Upper lobe of left lung (tissue), 6 donors: ENCODE measurements at regions not wholly inside any gene's neighbourhood (a gene's known extent, or its start where the extent isn't known, plus 50 kb on each side); places are given as distances from the start of the nearest gene placed in this dataset.

ENCODE experiments used
- ATAC-seq, 2 donors: fragments of 200-7000 bp; cut with Tn5 transposase; one replicate each; pipeline ENCODE4 v1.9.1; 2022; ENCODE audit warnings: mild to moderate bottlenecking in 2 of 2, moderate library complexity in 2 of 2; ENCODE audit not compliant: low FRiP score in 2 of 2
- DNase-seq, 2 donors: peaks; one replicate each; pipeline ENCODE4 v3.0.0-alpha.2; 2019 to 2020
- H3K27ac ChIP-seq, 4 donors: fragments of 200-600 bp; sonication (generic); one replicate each; pipeline ENCODE4 v1.5.1; 2016 to 2019
- H3K27me3 ChIP-seq, 4 donors: fragments of 200-600 bp; sonication (generic); one replicate each; pipeline ENCODE4 v1.5.1; 2017 to 2019
- H3K36me3 ChIP-seq, 4 donors: fragments of 200-600 bp; sonication (generic); one replicate each; pipeline ENCODE4 v1.5.1; 2016 to 2019
- H3K4me1 ChIP-seq, 4 donors: fragments of 200-600 bp; sonication (generic); one replicate each; pipeline ENCODE4 v1.5.1; 2018 to 2019
- H3K4me3 ChIP-seq, 4 donors: fragments of 200-600 bp; sonication (generic); one replicate each; pipeline ENCODE4 v1.5.1; 2017 to 2019; ENCODE audit warnings: mild to moderate bottlenecking in 2 of 4, moderate library complexity in 1 of 4
- H3K9me3 ChIP-seq, 4 donors: fragments of 200-600 bp; sonication (generic); one replicate each; pipeline ENCODE4 v1.5.1; 2018 to 2019
- EP300 ChIP-seq, 4 donors: sonication (generic); formaldehyde crosslinking; IDR thresholded peaks; one replicate each; pipeline ENCODE4 v1.5.1; 2017; ENCODE audit warnings: antibody characterized with exemption in 4 of 4, control low read depth in 2 of 4
- POLR2A ChIP-seq, 4 donors: fragments of 450-650 bp; IDR thresholded peaks; one replicate each; pipeline ENCODE4 v1.5.1; 2016 to 2017; ENCODE audit warnings: antibody characterized with exemption in 4 of 4, mild to moderate bottlenecking in 2 of 4
- POLR2AphosphoS5 ChIP-seq, 2 donors: sonication (generic); formaldehyde crosslinking; IDR thresholded peaks; one replicate each; pipeline ENCODE4 v1.5.1; 2017; ENCODE audit warnings: antibody characterized with exemption in 2 of 2
- WGBS, 2 donors: methylation state at CpG; one replicate each; pipeline ENCODE4 v1.1.5; 2017 to 2018; 5-methylcytosine and 5-hydroxymethylcytosine counted together
- TF ChIP-seq, protein P1 (sequence below), 6 experiments: fragments of 450-650 bp in 4 of 6; fragments of 200-600 bp in 2 of 6; sonication (generic) in 2 of 6; IDR thresholded peaks; one replicate each; pipeline ENCODE4 v1.5.1; 2016 to 2019; ENCODE audit warnings: antibody characterized with exemption in 6 of 6
- donor health status: DM: no; HTN: no; CAD: no; lungs with moderate emphysema.
- donor health status: DM: no; HTN: yes; CAD: no; lungs with severe emphysema.

DNA sequence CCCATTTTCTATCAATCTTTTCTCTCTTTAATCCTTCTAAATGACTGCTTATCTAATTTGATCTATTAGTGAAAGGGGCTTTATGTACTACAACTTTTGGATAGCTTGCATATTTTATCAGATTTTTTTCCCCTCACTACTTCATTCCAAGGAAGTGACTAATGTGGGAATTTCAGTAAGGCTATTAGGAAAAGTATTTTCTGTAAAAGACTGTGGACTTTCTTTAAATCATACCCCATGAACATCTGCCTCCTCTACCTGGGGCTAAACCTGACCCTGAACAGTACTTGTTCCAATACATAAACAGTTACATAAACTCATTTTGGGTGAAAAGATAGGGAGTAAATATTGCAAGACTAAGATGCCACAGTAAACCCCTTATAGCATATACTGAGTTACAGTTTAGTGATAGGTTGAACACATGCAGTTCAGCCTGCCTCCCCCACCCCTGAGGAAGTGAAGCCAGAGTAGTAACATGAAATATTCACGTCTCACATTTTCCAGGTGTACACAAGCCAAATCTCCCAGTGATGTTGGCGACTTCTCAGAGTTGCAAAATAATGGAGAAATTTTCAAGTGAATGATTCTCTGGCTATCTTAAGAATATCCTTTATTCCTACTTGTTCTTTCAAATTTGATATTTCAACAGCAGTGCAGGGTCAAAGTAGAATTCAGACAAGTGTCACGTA lies 590.9 kb upstream of the ZEB2 start:
- Histone ChIP-seq H3K36me3 (no peaks in the 10 kb centered on the region), H3K4me1 (no peaks in the 10 kb centered on the region), H3K27me3 (no peaks in the 10 kb centered on the region), H3K27ac (no peak overlapping the region), H3K4me3 (no peak overlapping the region), H3K9me3 (no peaks in the 10 kb centered on the region)
- ATAC-seq (no peak), DNase-seq (no peak)
- WGBS, 2 donors = 89 to 93% methylated on average over 3 of the region's 3 CpGs
- TF ChIP-seq, protein P1, sequence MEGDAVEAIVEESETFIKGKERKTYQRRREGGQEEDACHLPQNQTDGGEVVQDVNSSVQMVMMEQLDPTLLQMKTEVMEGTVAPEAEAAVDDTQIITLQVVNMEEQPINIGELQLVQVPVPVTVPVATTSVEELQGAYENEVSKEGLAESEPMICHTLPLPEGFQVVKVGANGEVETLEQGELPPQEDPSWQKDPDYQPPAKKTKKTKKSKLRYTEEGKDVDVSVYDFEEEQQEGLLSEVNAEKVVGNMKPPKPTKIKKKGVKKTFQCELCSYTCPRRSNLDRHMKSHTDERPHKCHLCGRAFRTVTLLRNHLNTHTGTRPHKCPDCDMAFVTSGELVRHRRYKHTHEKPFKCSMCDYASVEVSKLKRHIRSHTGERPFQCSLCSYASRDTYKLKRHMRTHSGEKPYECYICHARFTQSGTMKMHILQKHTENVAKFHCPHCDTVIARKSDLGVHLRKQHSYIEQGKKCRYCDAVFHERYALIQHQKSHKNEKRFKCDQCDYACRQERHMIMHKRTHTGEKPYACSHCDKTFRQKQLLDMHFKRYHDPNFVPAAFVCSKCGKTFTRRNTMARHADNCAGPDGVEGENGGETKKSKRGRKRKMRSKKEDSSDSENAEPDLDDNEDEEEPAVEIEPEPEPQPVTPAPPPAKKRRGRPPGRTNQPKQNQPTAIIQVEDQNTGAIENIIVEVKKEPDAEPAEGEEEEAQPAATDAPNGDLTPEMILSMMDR (IDR thresholded peaks at IDR 0.05) = no peak
- no peak for TF ChIP-seq POLR2A (IDR thresholded peaks at IDR 0.05)

DNA sequence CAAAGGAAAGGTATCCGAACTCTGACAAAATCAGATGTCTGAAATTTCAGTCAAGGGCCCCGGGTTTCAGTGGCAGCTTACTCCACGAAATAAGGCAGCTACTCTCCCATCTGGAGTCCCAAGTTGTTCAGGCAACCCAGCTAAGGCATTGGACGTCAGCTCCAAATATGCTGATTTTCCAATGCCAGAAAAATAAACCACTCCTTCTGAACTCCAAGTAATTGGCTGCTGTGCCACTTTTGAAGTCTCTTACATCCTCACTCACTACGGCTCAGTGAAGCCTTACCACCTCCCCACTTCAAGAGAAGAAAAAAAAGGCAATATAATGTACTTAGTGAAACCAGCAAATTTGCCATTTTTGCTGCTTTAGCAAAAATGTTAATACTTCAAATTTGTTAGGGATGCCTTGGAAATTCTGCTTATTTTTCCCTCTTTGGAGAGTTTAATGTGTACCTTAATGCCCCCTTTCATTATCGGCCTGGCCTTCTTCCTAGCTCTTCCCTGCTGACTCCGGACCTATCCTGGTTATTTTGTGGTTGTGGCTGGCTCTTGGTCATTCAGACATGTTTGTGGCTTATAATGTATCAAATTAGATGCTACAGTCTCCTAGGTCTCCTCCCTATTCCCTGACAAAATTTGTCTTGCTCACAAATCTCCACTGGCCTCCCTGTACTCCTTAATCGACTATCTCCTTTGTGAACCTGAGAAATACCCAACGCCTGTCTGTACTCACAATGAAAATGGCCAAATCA lies 589.2 kb upstream of the ZEB2 start:
- ATAC-seq (no peak), DNase-seq (no peak)
- Histone ChIP-seq H3K27me3 (no peaks in the 10 kb centered on the region), H3K4me3 (no peak overlapping the region), H3K9me3 (no peaks in the 10 kb centered on the region), H3K36me3 (no peaks in the 10 kb centered on the region), H3K4me1 (no peaks in the 10 kb centered on the region), H3K27ac (no peak overlapping the region)
- TF ChIP-seq POLR2AphosphoS5 (IDR thresholded peaks at IDR 0.05) = no peak
- no peak for TF ChIP-seq EP300 (IDR thresholded peaks at IDR 0.05)
- TF ChIP-seq, protein P1 (IDR thresholded peaks at IDR 0.05) = no peak
- no peak for TF ChIP-seq POLR2A (IDR thresholded peaks at IDR 0.05)
- WGBS, 2 donors = 88 to 89% methylated on average over 9 of the region's 9 CpGs

DNA sequence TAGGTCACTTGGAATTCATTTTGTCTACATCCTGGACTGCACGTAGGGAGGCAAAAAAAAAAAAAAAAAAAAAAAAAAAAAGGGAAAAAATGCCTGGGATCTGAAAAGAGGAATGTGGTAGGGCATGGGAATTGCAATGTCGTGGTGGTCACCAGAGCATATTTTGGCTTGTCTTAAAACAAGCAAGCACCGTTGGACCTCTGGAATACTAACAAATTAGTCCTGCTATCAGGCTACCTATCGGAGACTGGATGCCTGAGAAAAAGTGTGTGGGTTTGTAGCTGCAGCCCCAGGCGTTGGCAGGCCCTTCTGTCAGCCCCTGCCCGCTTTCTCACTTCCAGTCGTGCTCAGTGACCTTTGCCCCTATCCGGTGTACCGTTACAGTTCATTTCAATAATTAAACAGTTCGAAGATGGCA lies 588.5 kb upstream of the ZEB2 start:
- ATAC-seq = no peak
- H3K9me3 ChIP-seq = no peaks in the 10 kb centered on the region
- no peak for TF ChIP-seq POLR2AphosphoS5 (IDR thresholded peaks at IDR 0.05)
- no peak for TF ChIP-seq POLR2A (IDR thresholded peaks at IDR 0.05)
- TF ChIP-seq, protein P1 (IDR thresholded peaks at IDR 0.05) = no peak
- TF ChIP-seq EP300 (IDR thresholded peaks at IDR 0.05) = no peak
- H3K27ac ChIP-seq = no peak overlapping the region
- no peaks in the 10 kb centered on the region for H3K4me1 ChIP-seq
- H3K4me3 ChIP-seq = no peak overlapping the region
- H3K36me3 ChIP-seq = no peaks in the 10 kb centered on the region
- peak in 1 of 2 donors; percentile 10 for DNase-seq
- 74 to 79% methylated on average over 10 of the region's 10 CpGs for WGBS, 2 donors
- H3K27me3 ChIP-seq = no peaks in the 10 kb centered on the region

DNA sequence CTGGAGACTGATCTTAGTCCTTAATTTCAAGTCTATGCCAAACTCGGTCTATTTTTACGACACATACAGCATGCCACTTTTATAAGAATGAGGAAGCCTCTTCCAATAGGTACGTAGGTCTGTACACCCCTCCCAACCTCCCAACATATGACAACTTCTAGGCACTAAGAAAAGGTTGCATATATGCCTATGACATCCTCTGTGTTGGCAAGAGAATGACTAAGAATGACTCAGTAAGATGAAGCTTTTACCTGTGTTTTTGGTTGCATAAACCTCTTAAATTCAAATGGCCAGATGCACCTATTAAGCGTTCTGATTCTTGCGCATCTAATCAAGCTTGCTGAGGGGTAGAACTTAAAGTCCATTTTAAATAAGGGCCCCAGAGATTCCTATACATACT lies 586.4 kb upstream of the ZEB2 start:
- no peak overlapping the region for H3K4me3 ChIP-seq
- TF ChIP-seq, protein P1 (IDR thresholded peaks at IDR 0.05) = no peak
- TF ChIP-seq EP300 (IDR thresholded peaks at IDR 0.05) (no peak), POLR2A (IDR thresholded peaks at IDR 0.05) (no peak), POLR2AphosphoS5 (IDR thresholded peaks at IDR 0.05) (no peak)
- DNase-seq (no peak), ATAC-seq (no peak)
- no peak overlapping the region for H3K27ac ChIP-seq
- no peaks in the 10 kb centered on the region for H3K9me3 ChIP-seq
- H3K36me3 ChIP-seq = no peaks in the 10 kb centered on the region
- H3K27me3 ChIP-seq = no peaks in the 10 kb centered on the region
- no peaks in the 10 kb centered on the region for H3K4me1 ChIP-seq
- WGBS, 2 donors = 89 to 94% methylated on average over 5 of the region's 5 CpGs
